PC-9 (cell line): ENCODE measurements at regions not wholly inside any gene's neighbourhood (a gene's known extent, or its start where the extent isn't known, plus 50 kb on each side); places are given as distances from the start of the nearest gene placed in this dataset.

Experiments
- CTCF ChIP-seq: fragments of 200-600 bp; sonication (generic); conservative IDR thresholded peaks from 2 replicates; pipeline ENCODE4 v1.6.1; 2017; ENCODE audit warnings: mixed run types, antibody characterized with exemption, mild to moderate bottlenecking, moderate library complexity
- EZH2 ChIP-seq: fragments of 200-600 bp; sonication (generic); IDR thresholded peaks from 2 replicates; pipeline ENCODE4 v1.8.0; 2017; ENCODE audit warnings: antibody characterized with exemption, low read depth

- TF ChIP-seq CTCF (no peak), EZH2 (no peak)
Measured at GRCh38 chr5:68441309-68442073, 225.9 kb downstream of the PIK3R1 start.
